Endothelial cell of umbilical vein (primary cell): ENCODE measurements at regions not wholly inside any gene's neighbourhood (a gene's known extent, or its start where the extent isn't known, plus 50 kb on each side); places are given as distances from the start of the nearest gene placed in this dataset.

Experiments used
- BruUV-seq: library from RNA; stranded (reverse); fragments of 400-500 nt; replicated peaks from 2 replicates; lab custom pipeline; 2021; lab: Mats Ljungman, UMichigan
- CTCF ChIA-PET: fragments of 300-600, 350-600 bp; sonication (Branson Sonifier 250); formaldehyde crosslinking; loops from one replicate; lab custom pipeline; 2021; ENCODE audit warnings: antibody characterized with exemption, inconsistent platforms; lab: Charles Lee
- POLR2A ChIA-PET: fragments of 300-600, 350-600 bp; sonication (Branson Sonifier 250); formaldehyde crosslinking; loops from one replicate; lab custom pipeline; 2021; ENCODE audit warnings: antibody characterized with exemption, inconsistent platforms; lab: Charles Lee
- DNase-seq: peaks from one replicate; pipeline ENCODE4 v3.0.0-alpha.2; 2011; ENCODE audit warnings: low read depth, low spot score
- FAIRE-seq: peaks from 2 replicates; lab custom pipeline; 2011; peaks lifted over from hg19 to GRCh38; lab: Jason Lieb, UNC
- H2AFZ ChIP-seq: 2 replicates; pipeline ENCODE4 v1.6.0; 2012; ENCODE audit warnings: low read depth, low read length, control low read depth, inconsistent platforms
- H3K27ac ChIP-seq: 2 replicates; pipeline ENCODE4 v1.5.1; 2011; ENCODE audit warnings: low read depth, mild to moderate bottlenecking, control low read depth, low read length, moderate library complexity; ENCODE audit not compliant: insufficient read depth
- H3K27me3 ChIP-seq, 2 experiments: 2 replicates each; pipeline versions ENCODE4 v1.6.0 to v1.6.1; 2011; ENCODE audit warnings: low read length in 2 of 2, mixed read lengths in 1 of 2; ENCODE audit not compliant: control insufficient read depth in 2 of 2, insufficient read depth in 2 of 2
- H3K36me3 ChIP-seq, 2 experiments: 2 replicates in 1 of 2; 3 replicates in 1 of 2; pipeline ENCODE4 v1.5.1; 2011; ENCODE audit warnings: low read length in 2 of 2, mild to moderate bottlenecking in 1 of 2, moderate library complexity in 1 of 2; ENCODE audit not compliant: control insufficient read depth in 2 of 2, insufficient read depth in 2 of 2; ENCODE audit errors: extremely low read depth in 1 of 2
- H3K4me1 ChIP-seq: 3 replicates; pipeline ENCODE4 v1.5.1; 2011; ENCODE audit warnings: mild to moderate bottlenecking, low read length; ENCODE audit not compliant: control insufficient read depth, insufficient read depth; ENCODE audit errors: extremely low read depth
- H3K4me2 ChIP-seq: 2 replicates; pipeline ENCODE4 v1.6.1; 2011; ENCODE audit warnings: low read length, control low read depth, mixed read lengths; ENCODE audit not compliant: insufficient read depth
- H3K4me3 ChIP-seq, 3 experiments: fragments of 200-600 bp in 1 of 3; sonication (generic), shearing (Covaris generic) in 1 of 3; replicated peaks in 1 of 3; 2 replicates each; pipeline ENCODE4 v1.5.1; 2011 to 2016; ENCODE audit warnings: control low read depth in 3 of 3, low read length in 3 of 3, mild to moderate bottlenecking in 2 of 3, inconsistent platforms in 1 of 3, low read depth in 1 of 3, moderate library complexity in 1 of 3; ENCODE audit not compliant: insufficient read depth in 1 of 3
- H3K79me2 ChIP-seq: 2 replicates; pipeline ENCODE4 v1.6.0; 2012; ENCODE audit warnings: low read length, inconsistent platforms; ENCODE audit not compliant: control insufficient read depth, insufficient read depth
- H3K9ac ChIP-seq: replicated peaks from 2 replicates; pipeline ENCODE3; 2011; ENCODE audit warnings: low read length, control low read depth; ENCODE audit not compliant: insufficient read depth; ENCODE audit errors: extremely low read depth
- H3K9me1 ChIP-seq: replicated peaks from 3 replicates; pipeline ENCODE4 v1.6.0; 2011; ENCODE audit warnings: mild to moderate bottlenecking, low read length; ENCODE audit not compliant: control insufficient read depth, insufficient read depth; ENCODE audit errors: extremely low read depth
- H3K9me3 ChIP-seq: replicated peaks from 2 replicates; pipeline ENCODE4 v1.5.1; 2012; ENCODE audit warnings: low read length, inconsistent platforms; ENCODE audit not compliant: control insufficient read depth, insufficient read depth
- H4K20me1 ChIP-seq: replicated peaks from 2 replicates; pipeline ENCODE3; 2011; ENCODE audit warnings: mild to moderate bottlenecking, low read length; ENCODE audit not compliant: control insufficient read depth, insufficient read depth; ENCODE audit errors: extremely low read depth
- FOS ChIP-seq: IDR thresholded peaks from 2 replicates; pipeline ENCODE4 v1.6.1; 2011; ENCODE audit warnings: mild to moderate bottlenecking, low read length, moderate library complexity, borderline replicate concordance; ENCODE audit not compliant: insufficient read depth
- GATA2 ChIP-seq: IDR thresholded peaks from 2 replicates; pipeline ENCODE4 v1.7.0; 2011; ENCODE audit warnings: low read depth, mild to moderate bottlenecking, moderate library complexity, mixed read lengths, low read length; ENCODE audit not compliant: insufficient read length, insufficient read depth
- JUN ChIP-seq: IDR thresholded peaks from 2 replicates; pipeline ENCODE4 v1.6.1; 2011; ENCODE audit warnings: borderline replicate concordance, low read depth; ENCODE audit not compliant: insufficient read length, insufficient read depth
- MYC ChIP-seq: IDR thresholded peaks from one replicate; pipeline ENCODE4 v1.6.1; 2011; ENCODE audit warnings: mild to moderate bottlenecking, low read depth, low read length
- POLR2A ChIP-seq: IDR thresholded peaks from 2 replicates; pipeline ENCODE4 v1.6.1; 2012; ENCODE audit warnings: low read depth, mild to moderate bottlenecking, control low read depth, low read length
- dilution Hi-C: fragments of 300-500 bp; cut with MboI; formaldehyde crosslinking; loops from one replicate; pipeline ENCODE4 v1.15.0; 2019; ENCODE audit warnings: low sequenced_read_pairs; ENCODE audit not compliant: extremely low pct_ligation_motif_present
- intact Hi-C: fragments of 100-400 bp; cut with micrococcal nuclease; formaldehyde crosslinking; loops from one replicate; pipeline ENCODE4 v1.10.0; 2022
- TF ChIP-seq, protein P1 (sequence below), 2 donors: IDR thresholded peaks; 1 replicate in 1 of 2; 2 replicates in 1 of 2; pipeline ENCODE4 v1.5.1; 2011; ENCODE audit warnings: low read length in 2 of 2, mild to moderate bottlenecking in 2 of 2, moderate library complexity in 2 of 2, control low read depth in 1 of 2, inconsistent platforms in 1 of 2, low read depth in 1 of 2; ENCODE audit not compliant: insufficient read depth in 1 of 2; ENCODE audit errors: extremely low read depth in 1 of 2

DNA sequence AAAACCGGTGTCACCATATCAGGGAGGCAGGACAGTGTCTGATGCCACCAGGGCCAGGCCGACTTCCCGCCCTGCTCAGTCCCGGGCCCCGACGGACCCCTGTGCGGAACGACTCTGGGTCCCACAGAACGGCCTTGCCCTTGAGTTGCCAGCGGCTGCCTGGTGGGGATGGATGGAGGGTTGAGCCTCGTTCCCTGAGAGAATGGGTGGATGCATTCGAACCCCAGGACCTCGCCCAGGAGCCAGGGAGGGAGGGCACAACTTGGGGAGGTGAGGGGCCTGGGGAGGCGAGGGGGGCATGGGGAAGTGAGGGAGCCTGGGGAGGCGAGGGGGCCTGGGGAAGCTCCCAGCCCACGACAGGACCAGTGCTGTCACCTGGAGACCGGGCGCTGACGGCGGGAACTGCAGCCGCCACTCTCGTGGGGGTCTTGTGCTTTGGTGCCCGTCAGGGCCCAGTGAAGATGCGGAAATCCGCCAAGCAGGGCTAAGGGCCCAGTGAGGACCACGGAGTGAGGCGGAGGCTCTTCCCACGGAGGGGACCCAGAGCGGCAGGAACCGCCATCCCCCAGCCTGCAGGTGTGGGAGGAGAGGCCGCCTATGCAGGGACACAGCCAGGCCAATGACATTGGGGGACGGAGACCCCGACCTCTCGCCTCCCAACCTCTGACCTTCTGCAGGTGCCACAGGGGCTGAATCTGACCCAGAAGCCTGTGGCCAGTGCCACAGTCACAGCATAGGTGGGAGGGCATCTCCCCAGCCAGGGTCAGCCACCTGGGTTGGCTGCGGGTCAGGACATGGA lies 74.4 kb upstream of the GALNT9 start:
- Histone ChIP-seq H3K27me3 (peaks cover 0 to 9% of the 10 kb centered on the region in 2 experiments), H3K27ac (no peak overlapping the region), H3K9me1 (no peaks in the 10 kb centered on the region), H3K4me2 (no peak overlapping the region), H2AFZ (no peak overlapping the region), H3K79me2 (no peaks in the 10 kb centered on the region), H3K36me3 (no peaks in the 10 kb centered on the region), H3K9ac (no peak overlapping the region), H4K20me1 (no peaks in the 10 kb centered on the region), H3K4me3 (no peak overlapping the region), H3K9me3 (no peaks in the 10 kb centered on the region), H3K4me1 (no peaks in the 10 kb centered on the region)
- DNase-seq (no peak), FAIRE-seq (no peak)
- BruUV-seq = no TSS peak
- ChIA-PET POLR2A (no interaction called here), CTCF (interaction anchor here (2.1 kb wide), 1 partner anchor 10 kb away, joined by 7 read pairs; no protein-coding TSS in a partner anchor)
- dilution Hi-C loops (no loop called here), intact Hi-C loops (no loop called here)
- TF ChIP-seq JUN (no peak), FOS (no peak), POLR2A (no peak), MYC (no peak)

- POLR2A ChIA-PET = no interaction called here
- no peak overlapping the region for H3K27ac ChIP-seq
- no peaks in the 10 kb centered on the region for H3K9me1 ChIP-seq
- peaks cover 0 to 9% of the 10 kb centered on the region in 2 experiments for H3K27me3 ChIP-seq
- TF ChIP-seq, protein P1, sequence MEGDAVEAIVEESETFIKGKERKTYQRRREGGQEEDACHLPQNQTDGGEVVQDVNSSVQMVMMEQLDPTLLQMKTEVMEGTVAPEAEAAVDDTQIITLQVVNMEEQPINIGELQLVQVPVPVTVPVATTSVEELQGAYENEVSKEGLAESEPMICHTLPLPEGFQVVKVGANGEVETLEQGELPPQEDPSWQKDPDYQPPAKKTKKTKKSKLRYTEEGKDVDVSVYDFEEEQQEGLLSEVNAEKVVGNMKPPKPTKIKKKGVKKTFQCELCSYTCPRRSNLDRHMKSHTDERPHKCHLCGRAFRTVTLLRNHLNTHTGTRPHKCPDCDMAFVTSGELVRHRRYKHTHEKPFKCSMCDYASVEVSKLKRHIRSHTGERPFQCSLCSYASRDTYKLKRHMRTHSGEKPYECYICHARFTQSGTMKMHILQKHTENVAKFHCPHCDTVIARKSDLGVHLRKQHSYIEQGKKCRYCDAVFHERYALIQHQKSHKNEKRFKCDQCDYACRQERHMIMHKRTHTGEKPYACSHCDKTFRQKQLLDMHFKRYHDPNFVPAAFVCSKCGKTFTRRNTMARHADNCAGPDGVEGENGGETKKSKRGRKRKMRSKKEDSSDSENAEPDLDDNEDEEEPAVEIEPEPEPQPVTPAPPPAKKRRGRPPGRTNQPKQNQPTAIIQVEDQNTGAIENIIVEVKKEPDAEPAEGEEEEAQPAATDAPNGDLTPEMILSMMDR (IDR thresholded peaks at IDR 0.05; ENCODE audit: extremely low read depth in 1 of 2, insufficient read depth in 1 of 2, low read depth in 1 of 2, low read length in 2 of 2) = no peak
- no peak for TF ChIP-seq POLR2A
- TF ChIP-seq JUN = no peak
- TF ChIP-seq GATA2 = no peak
- no peaks in the 10 kb centered on the region for H3K79me2 ChIP-seq
- H3K4me1 ChIP-seq = no peaks in the 10 kb centered on the region
- no TSS peak for BruUV-seq
- intact Hi-C loops = no loop called here
- no peak overlapping the region for H3K4me2 ChIP-seq
- no peak for FAIRE-seq
- DNase-seq = no peak
- H2AFZ ChIP-seq = no peak overlapping the region
- H3K9ac ChIP-seq = no peak overlapping the region
- H4K20me1 ChIP-seq = no peaks in the 10 kb centered on the region
- no peaks in the 10 kb centered on the region for H3K9me3 ChIP-seq
- H3K36me3 ChIP-seq = no peaks in the 10 kb centered on the region
- H3K4me3 ChIP-seq = no peak overlapping the region
- dilution Hi-C loops = no loop called here
- CTCF ChIA-PET = no interaction called here
These were observed 73.5 kb upstream of the GALNT9 start for GRCh38 chr12:132402831-132403416.
